Transverse colon (tissue), 3 donors: ENCODE measurements at regions not wholly inside any gene's neighbourhood (a gene's known extent, or its start where the extent isn't known, plus 50 kb on each side); places are given as distances from the start of the nearest gene placed in this dataset.

ENCODE experiments used
- CTCF ChIP-seq, 5 experiments: fragments of 200-600 bp in 3 of 5; fragments of 450-650 bp in 2 of 5; sonication (generic) in 3 of 5; IDR thresholded peaks; 1 replicate in 2 of 5; 2 replicates in 3 of 5; pipeline ENCODE4 v1.5.1; 2016 to 2017; ENCODE audit warnings: antibody characterized with exemption in 5 of 5, inconsistent platforms in 3 of 5, mild to moderate bottlenecking in 2 of 5, moderate library complexity in 1 of 5
- EP300 ChIP-seq: sonication (generic); formaldehyde crosslinking; IDR thresholded peaks from one replicate; pipeline ENCODE4 v1.6.1; 2017; ENCODE audit warnings: antibody characterized with exemption, low read depth
- POLR2A ChIP-seq: fragments of 450-650 bp; IDR thresholded peaks from one replicate; pipeline ENCODE4 v1.6.1; 2016; ENCODE audit warnings: antibody characterized with exemption, mild to moderate bottlenecking, moderate library complexity

DNA sequence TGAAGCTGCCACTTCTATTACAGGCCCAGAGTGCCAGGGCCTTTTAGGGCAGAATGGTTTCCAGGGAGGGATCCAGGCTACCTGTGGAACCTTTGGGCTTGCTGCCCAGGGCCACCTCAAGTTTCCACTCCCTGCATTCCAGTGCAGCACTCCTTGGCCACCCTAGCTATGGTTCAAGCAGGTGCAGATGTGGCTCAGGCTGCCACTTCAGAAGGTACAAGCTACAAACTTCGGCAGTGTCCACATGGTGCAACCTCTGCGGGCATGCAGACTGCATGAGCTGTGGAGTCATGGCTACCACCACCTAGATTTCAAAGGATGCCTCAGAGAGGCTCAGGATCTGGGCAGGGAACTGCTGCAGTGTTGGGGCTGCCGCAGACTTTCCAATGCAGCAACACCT, 248.1 kb upstream of the UBE2E3 start:
- no peak for TF ChIP-seq EP300
- no peak for TF ChIP-seq POLR2A
- TF ChIP-seq CTCF (IDR thresholded peaks at IDR 0.05) = no peak
